Neutrophil (primary cell): ENCODE measurements at regions not wholly inside any gene's neighbourhood (a gene's known extent, or its start where the extent isn't known, plus 50 kb on each side); places are given as distances from the start of the nearest gene placed in this dataset.

Experiments used
- H3K27ac ChIP-seq: fragments of 200-600 bp; sonication (generic); 2 replicates; pipeline ENCODE4 v1.5.1; 2016; ENCODE audit warnings: mild to moderate bottlenecking, moderate library complexity
- H3K27me3 ChIP-seq: fragments of 200-600 bp; sonication (generic); 2 replicates; pipeline ENCODE4 v1.6.0; 2016; ENCODE audit warnings: mild to moderate bottlenecking
- H3K36me3 ChIP-seq: fragments of 200-600 bp; sonication (generic); 2 replicates; pipeline ENCODE4 v1.5.1; 2017
- H3K4me1 ChIP-seq, 2 experiments: fragments of 200-600 bp in 1 of 2; sonication (generic) in 1 of 2; 1 replicate in 1 of 2; 2 replicates in 1 of 2; pipeline versions ENCODE4 v1.5.1 to v1.6.1; 2013 to 2016; ENCODE audit warnings: low read depth in 1 of 2, low read length in 1 of 2, mild to moderate bottlenecking in 1 of 2, moderate library complexity in 1 of 2; ENCODE audit not compliant: control insufficient read depth in 1 of 2, insufficient read depth in 1 of 2
- H3K4me3 ChIP-seq, 2 experiments: fragments of 200-600 bp in 1 of 2; sonication (generic) in 1 of 2; 1 replicate in 1 of 2; 2 replicates in 1 of 2; pipeline ENCODE4 v1.5.1; 2013 to 2016; ENCODE audit warnings: low read depth in 1 of 2, low read length in 1 of 2, mild to moderate bottlenecking in 1 of 2, moderate library complexity in 1 of 2
- H3K9me3 ChIP-seq: fragments of 200-600 bp; sonication (generic); 2 replicates; pipeline ENCODE4 v1.5.1; 2016
- TF ChIP-seq, protein P1 (sequence below): fragments of 200-600 bp; sonication (generic); IDR thresholded peaks from 2 replicates; pipeline ENCODE4 v1.5.1; 2016; ENCODE audit warnings: antibody characterized with exemption

DNA sequence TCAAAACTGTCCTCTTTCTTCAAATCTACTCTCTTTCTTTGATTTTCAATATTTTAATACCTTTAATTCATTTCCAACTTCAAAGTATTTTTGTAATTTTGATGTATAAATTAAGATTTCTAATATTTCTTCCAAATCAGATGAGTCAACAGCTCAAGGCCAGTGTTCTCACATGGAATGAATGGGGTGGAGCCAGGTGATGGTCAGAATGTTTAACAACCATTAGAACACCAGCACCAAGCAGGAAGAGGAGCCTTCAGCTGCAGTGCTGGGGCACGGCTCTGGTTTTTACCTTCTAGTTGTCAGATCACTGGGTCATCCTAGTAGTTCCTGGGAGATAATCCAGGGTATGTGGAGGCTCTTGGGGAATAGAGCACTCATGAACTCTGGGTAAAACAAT is 494.5 kb upstream of the PDZRN3 start:
- Histone ChIP-seq H3K27ac (no peak overlapping the region), H3K4me1 (no peaks in the 10 kb centered on the region), H3K4me3 (no peak overlapping the region), H3K9me3 (no peaks in the 10 kb centered on the region), H3K36me3 (no peaks in the 10 kb centered on the region), H3K27me3 (no peaks in the 10 kb centered on the region)
- TF ChIP-seq, protein P1, sequence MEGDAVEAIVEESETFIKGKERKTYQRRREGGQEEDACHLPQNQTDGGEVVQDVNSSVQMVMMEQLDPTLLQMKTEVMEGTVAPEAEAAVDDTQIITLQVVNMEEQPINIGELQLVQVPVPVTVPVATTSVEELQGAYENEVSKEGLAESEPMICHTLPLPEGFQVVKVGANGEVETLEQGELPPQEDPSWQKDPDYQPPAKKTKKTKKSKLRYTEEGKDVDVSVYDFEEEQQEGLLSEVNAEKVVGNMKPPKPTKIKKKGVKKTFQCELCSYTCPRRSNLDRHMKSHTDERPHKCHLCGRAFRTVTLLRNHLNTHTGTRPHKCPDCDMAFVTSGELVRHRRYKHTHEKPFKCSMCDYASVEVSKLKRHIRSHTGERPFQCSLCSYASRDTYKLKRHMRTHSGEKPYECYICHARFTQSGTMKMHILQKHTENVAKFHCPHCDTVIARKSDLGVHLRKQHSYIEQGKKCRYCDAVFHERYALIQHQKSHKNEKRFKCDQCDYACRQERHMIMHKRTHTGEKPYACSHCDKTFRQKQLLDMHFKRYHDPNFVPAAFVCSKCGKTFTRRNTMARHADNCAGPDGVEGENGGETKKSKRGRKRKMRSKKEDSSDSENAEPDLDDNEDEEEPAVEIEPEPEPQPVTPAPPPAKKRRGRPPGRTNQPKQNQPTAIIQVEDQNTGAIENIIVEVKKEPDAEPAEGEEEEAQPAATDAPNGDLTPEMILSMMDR = no peak

DNA sequence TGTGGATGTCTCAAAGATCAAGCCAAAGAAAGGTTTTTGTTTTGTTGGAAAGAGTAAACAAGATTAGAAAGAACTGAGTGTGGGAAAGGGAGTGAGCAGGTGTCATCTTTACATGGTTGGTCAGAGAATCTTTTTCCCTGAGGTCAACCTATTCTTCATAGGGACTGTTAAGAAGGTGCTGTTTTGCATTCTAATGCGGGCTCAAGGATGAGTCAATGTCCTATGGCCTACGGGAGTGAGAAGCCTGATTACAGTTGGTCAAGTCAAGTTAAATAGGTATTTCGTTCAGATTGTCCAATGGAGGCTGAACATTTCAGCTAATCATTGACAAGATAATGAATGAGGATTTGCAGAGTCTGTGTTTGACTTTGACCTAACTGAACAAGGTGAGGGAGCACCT is 491.2 kb upstream of the PDZRN3 start:
- Histone ChIP-seq H3K27ac (no peak overlapping the region), H3K4me1 (no peaks in the 10 kb centered on the region), H3K36me3 (no peaks in the 10 kb centered on the region), H3K27me3 (no peaks in the 10 kb centered on the region), H3K4me3 (no peak overlapping the region), H3K9me3 (no peaks in the 10 kb centered on the region)
- TF ChIP-seq, protein P1 = no peak

DNA sequence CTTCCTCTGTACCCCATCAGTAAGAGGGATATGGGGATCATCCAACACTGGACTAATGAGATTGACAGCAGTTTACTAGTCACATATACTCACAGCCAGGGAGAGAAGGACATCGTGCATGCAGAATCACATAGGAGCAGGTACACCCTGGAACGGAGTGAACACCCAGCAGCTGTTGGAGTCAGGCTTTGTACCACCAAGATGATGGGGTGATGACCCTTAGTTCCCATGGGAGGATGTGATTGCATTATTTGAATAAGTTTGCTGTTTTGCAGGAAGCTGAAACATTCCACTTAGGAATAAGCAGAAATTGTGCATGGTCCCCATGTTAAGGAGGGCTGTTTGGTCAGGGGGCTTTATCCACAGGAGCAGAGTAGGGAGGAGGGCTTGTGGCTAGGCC is 482.7 kb upstream of the PDZRN3 start:
- Histone ChIP-seq H3K4me3 (no peak overlapping the region), H3K27me3 (no peaks in the 10 kb centered on the region), H3K4me1 (no peaks in the 10 kb centered on the region), H3K36me3 (no peaks in the 10 kb centered on the region), H3K9me3 (no peaks in the 10 kb centered on the region), H3K27ac (no peak overlapping the region)
- TF ChIP-seq, protein P1 = no peak

DNA sequence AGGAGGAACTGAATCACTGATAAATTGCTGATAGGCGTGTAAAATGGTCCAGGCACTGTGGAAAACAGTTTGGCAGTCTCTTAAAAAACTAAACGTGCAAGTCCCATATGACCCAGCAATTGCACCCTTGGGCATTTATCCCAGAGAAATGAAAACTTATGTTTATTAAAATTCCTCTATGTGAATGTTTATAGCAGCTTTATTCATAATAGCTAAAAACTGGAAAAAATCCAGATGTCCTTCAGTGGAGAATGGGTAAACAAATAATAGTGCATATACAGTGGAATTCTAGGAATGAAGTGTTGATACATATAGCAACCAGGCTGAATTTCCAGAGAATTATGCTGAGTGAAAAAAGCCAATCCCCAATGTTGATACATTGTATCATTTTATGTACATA is 482.2 kb upstream of the PDZRN3 start:
- no peaks in the 10 kb centered on the region for H3K9me3 ChIP-seq
- TF ChIP-seq, protein P1 = no peak
- no peaks in the 10 kb centered on the region for H3K4me1 ChIP-seq
- H3K4me3 ChIP-seq = no peak overlapping the region
- no peaks in the 10 kb centered on the region for H3K36me3 ChIP-seq
- H3K27ac ChIP-seq = no peak overlapping the region
- H3K27me3 ChIP-seq = no peaks in the 10 kb centered on the region

DNA sequence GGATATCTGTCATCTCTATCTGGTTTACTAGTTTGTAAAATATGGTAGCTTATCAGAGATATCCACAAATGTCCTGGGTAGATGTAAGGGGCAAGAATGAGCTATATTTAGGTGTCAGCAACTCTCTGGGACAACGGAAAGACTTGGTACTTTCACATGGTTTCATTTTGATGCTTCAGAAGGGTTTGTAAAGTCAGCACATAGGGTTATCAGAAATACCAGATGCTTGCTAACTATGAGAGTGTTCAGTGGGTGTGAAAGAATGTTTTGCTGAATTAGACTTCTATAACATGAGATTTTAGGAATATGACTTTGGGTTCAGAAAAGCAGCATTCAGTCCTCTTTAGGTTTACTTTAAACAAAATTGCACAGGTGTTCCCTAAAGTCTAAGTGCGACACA is 466.5 kb upstream of the PDZRN3 start:
- Histone ChIP-seq H3K36me3 (no peaks in the 10 kb centered on the region), H3K4me1 (no peaks in the 10 kb centered on the region), H3K27me3 (no peaks in the 10 kb centered on the region), H3K9me3 (no peaks in the 10 kb centered on the region), H3K4me3 (no peak overlapping the region), H3K27ac (no peak overlapping the region)
- TF ChIP-seq, protein P1 = no peak

DNA sequence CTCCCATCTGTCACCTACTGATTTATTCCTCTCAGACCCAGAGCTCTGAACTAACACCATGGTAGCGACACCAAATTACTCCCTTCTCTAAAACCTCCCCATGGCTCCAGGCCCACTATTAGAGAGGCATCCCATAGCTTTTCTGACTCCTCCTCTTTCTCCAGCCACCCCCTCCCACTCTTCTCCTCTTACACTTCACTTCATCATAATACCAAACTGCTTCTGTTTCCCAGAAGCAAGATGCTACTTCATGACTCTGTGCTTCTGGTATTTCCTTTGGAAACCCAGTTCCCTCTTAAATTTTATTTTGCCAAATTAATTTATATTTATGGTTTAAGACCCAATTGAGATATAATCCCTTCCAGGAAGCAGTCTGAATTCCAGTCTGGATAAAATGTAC is 465.1 kb upstream of the PDZRN3 start:
- Histone ChIP-seq H3K36me3 (no peaks in the 10 kb centered on the region), H3K27ac (no peak overlapping the region), H3K27me3 (no peaks in the 10 kb centered on the region), H3K4me1 (no peaks in the 10 kb centered on the region), H3K4me3 (no peak overlapping the region), H3K9me3 (no peaks in the 10 kb centered on the region)
- TF ChIP-seq, protein P1 = no peak
